PC-3 (cell line): ENCODE measurements at regions not wholly inside any gene's neighbourhood (a gene's known extent, or its start where the extent isn't known, plus 50 kb on each side); places are given as distances from the start of the nearest gene placed in this dataset.

Experiments
- ATAC-seq: fragments of 200-7000 bp; cut with Tn5 transposase; 2 replicates; pipeline ENCODE4 v1.9.1; 2020; ENCODE audit warnings: mild to moderate bottlenecking, moderate library complexity
- BruUV-seq: library from RNA; stranded (reverse); fragments of 400-500 nt; replicated peaks from 2 replicates; lab custom pipeline; 2021; lab: Mats Ljungman, UMichigan
- CTCF ChIA-PET: fragments of 300-600 bp; sonication (Branson Sonifier 250); formaldehyde crosslinking; loops from one replicate; lab custom pipeline; 2022; ENCODE audit warnings: antibody characterized with exemption; lab: Charles Lee
- POLR2A ChIA-PET: fragments of 300-600 bp; sonication (Branson Sonifier 250); formaldehyde crosslinking; loops from one replicate; lab custom pipeline; 2022; ENCODE audit warnings: antibody characterized with exemption; ENCODE audit not compliant: unreplicated experiment; lab: Charles Lee
- DNase-seq: peaks from one replicate; pipeline ENCODE4 v3.0.0-alpha.2; 2015
- H2AFZ ChIP-seq: fragments of 300-600 bp; sonication (generic); 2 replicates; pipeline ENCODE4 v1.6.0; 2016; ENCODE audit warnings: antibody characterized with exemption, low read length
- H3F3A ChIP-seq: fragments of 300-600 bp; sonication (generic); one replicate; pipeline ENCODE4 v1.6.0; 2017; ENCODE audit warnings: antibody characterized with exemption, low read length, control low read depth, mild to moderate bottlenecking; ENCODE audit not compliant: unreplicated experiment
- H3K27ac ChIP-seq: fragments of 300-600 bp; sonication (generic); 2 replicates; pipeline ENCODE4 v1.5.1; 2016; ENCODE audit warnings: mild to moderate bottlenecking, low read length
- H3K27me3 ChIP-seq: fragments of 300-600 bp; sonication (generic); 2 replicates; pipeline ENCODE4 v1.6.1; 2016; ENCODE audit warnings: low read length, mixed read lengths
- H3K36me3 ChIP-seq: fragments of 300-600 bp; sonication (generic); 2 replicates; pipeline ENCODE4 v1.6.1; 2016; ENCODE audit warnings: low read depth, mixed run types, low read length, mixed read lengths
- H3K4me1 ChIP-seq: fragments of 300-600 bp; sonication (generic); 2 replicates; pipeline ENCODE4 v1.5.1; 2016; ENCODE audit warnings: low read length; ENCODE audit not compliant: insufficient read depth
- H3K4me2 ChIP-seq: fragments of 300-600 bp; sonication (generic); 2 replicates; pipeline ENCODE4 v1.6.0; 2016; ENCODE audit warnings: low read length
- H3K4me3 ChIP-seq: fragments of 300-600 bp; sonication (generic); 2 replicates; pipeline ENCODE4 v1.5.1; 2016; ENCODE audit warnings: mild to moderate bottlenecking, low read length, mixed read lengths
- H3K79me2 ChIP-seq: fragments of 300-600 bp; sonication (generic); 2 replicates; pipeline ENCODE4 v1.6.1; 2017; ENCODE audit warnings: low read length, mixed read lengths
- H3K9ac ChIP-seq: fragments of 300-600 bp; sonication (generic); 2 replicates; pipeline ENCODE4 v1.6.0; 2016; ENCODE audit warnings: mild to moderate bottlenecking, low read length
- H3K9me2 ChIP-seq: fragments of 300-600 bp; sonication (generic); replicated peaks from 2 replicates; pipeline ENCODE4 v1.6.1; 2016; ENCODE audit warnings: mixed run types, low read length, mixed read lengths
- H3K9me3 ChIP-seq: fragments of 300-600 bp; sonication (generic); 2 replicates; pipeline ENCODE4 v1.6.1; 2016; ENCODE audit warnings: low read length, mixed read lengths
- H4K20me1 ChIP-seq: fragments of 300-600 bp; sonication (generic); 2 replicates; pipeline ENCODE4 v1.6.1; 2016; ENCODE audit warnings: low read length, mixed read lengths
- CTCF ChIP-seq: fragments of 300-600 bp; sonication (generic); conservative IDR thresholded peaks from 2 replicates; pipeline ENCODE4 v1.5.1; 2017; ENCODE audit warnings: antibody characterized with exemption, low read depth, mild to moderate bottlenecking, low read length
- EZH2 ChIP-seq: fragments of 300-600 bp; sonication (generic); IDR thresholded peaks from one replicate; pipeline ENCODE4 v1.6.1; 2017; ENCODE audit warnings: antibody characterized with exemption, mild to moderate bottlenecking, low read length; ENCODE audit not compliant: unreplicated experiment
- EZH2phosphoT487 ChIP-seq: fragments of 300-600 bp; sonication (generic); IDR thresholded peaks from 2 replicates; pipeline ENCODE4 v1.6.1; 2018; ENCODE audit warnings: mild to moderate bottlenecking, antibody characterized with exemption, low read length, borderline replicate concordance
- intact Hi-C: fragments of 100-400 bp; cut with micrococcal nuclease; formaldehyde crosslinking; loops from 2 replicates; pipeline ENCODE4 v1.9.0; 2023

DNA sequence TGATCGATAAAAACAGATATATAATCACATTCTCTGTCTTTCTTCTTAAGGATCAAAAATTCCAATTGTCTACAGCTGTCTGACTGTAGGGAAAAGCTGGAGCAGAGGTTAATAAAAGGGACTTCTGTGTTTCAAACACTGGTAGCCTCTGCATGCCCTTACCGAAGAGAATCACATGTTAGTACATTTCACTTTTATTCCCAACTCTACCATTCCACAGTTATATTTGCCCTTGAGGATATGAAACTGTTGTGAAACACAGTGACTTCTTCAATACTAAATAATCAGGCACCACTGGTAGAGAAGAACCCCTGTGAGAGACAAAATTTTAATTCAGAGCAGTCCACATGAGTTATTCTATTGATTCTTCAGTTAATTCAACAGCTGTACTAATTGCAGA is 1187.3 kb upstream of the CITED2 start:
- no peaks in the 10 kb centered on the region for H3K27me3 ChIP-seq
- H3K9me3 ChIP-seq: no peaks in the 10 kb centered on the region
- no peak overlapping the region for H2AFZ ChIP-seq
- DNase-seq: no peak
- H3K36me3 ChIP-seq: no peaks in the 10 kb centered on the region
- H3K4me2 ChIP-seq: no peak overlapping the region
- CTCF ChIA-PET: no interaction called here
- H3F3A ChIP-seq: no peaks in the 10 kb centered on the region
- intact Hi-C loops: no loop called here
- no peak overlapping the region for H3K4me3 ChIP-seq
- H4K20me1 ChIP-seq: no peaks in the 10 kb centered on the region
- H3K9me2 ChIP-seq: no peaks in the 10 kb centered on the region
- POLR2A ChIA-PET: no interaction called here
- no peak overlapping the region for H3K9ac ChIP-seq
- H3K27ac ChIP-seq: no peak overlapping the region
- BruUV-seq: no TSS peak
- no peak for ATAC-seq
- peaks cover under 1% of the 10 kb centered on the region; the same call in 1 of the 2 replicates for H3K4me1 ChIP-seq
- no peaks in the 10 kb centered on the region for H3K79me2 ChIP-seq
- TF ChIP-seq CTCF (no peak), EZH2 (no peak), EZH2phosphoT487 (no peak)

DNA sequence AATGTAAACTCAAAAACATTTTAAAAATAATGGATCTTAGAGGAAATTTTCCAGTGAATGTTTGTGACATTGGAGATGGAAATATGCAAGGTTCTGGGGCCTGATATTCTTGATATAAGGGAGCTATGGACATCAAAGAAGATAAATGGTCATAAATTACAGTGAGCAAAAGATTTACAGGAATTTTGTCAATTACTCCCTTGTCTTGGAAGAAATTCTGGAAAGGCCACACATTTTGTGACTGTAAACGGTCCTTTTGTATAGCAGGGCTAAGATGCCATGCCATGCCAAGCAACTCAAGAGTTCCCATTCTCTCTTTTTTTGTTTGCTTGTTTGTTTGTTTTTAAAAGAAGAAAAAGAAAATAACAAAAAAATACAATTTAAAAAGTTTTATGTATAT is 1186.2 kb upstream of the CITED2 start:
- Histone ChIP-seq H3K4me3 (no peak overlapping the region), H3K4me1 (no peaks in the 10 kb centered on the region), H3K27ac (no peak overlapping the region), H3K9me3 (no peaks in the 10 kb centered on the region), H3K4me2 (no peak overlapping the region), H3K36me3 (no peaks in the 10 kb centered on the region), H3K9me2 (no peaks in the 10 kb centered on the region), H3K79me2 (no peaks in the 10 kb centered on the region), H3F3A (no peaks in the 10 kb centered on the region), H3K9ac (no peak overlapping the region), H4K20me1 (no peaks in the 10 kb centered on the region), H2AFZ (no peak overlapping the region), H3K27me3 (no peaks in the 10 kb centered on the region)
- no peak for ATAC-seq
- CTCF ChIA-PET: no interaction called here
- intact Hi-C loops: no loop called here
- POLR2A ChIA-PET: no interaction called here
- BruUV-seq: no TSS peak
- DNase-seq: no peak
- TF ChIP-seq EZH2phosphoT487 (no peak), CTCF (no peak), EZH2 (no peak)

DNA sequence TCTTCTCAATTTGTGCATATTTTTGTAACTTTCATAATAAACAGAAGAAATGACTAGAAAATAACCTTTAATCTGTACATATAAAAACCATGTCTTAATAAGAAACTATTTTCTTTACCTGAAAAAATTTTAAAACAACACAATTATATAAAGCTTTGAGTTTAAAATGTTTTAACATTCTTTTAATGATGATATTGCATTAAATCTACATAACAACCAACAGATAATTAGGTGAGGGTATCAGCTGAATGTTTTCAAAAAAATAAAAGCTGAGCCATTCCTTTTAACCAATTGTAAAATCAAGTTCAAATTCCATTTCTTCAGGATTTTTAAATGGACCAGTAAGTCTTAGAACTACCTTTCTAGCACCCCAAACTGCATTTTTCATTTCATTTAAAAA is 1185.0 kb upstream of the CITED2 start:
- BruUV-seq: no TSS peak
- CTCF ChIA-PET: interaction anchor here (0.6 kb wide), 1 partner anchor 12 kb away, joined by 3 read pairs; no protein-coding TSS in a partner anchor
- POLR2A ChIA-PET: no interaction called here

More for the DNA sequence above, 1185.0 kb upstream of the CITED2 start:
- Histone ChIP-seq H3K4me2 (no peak overlapping the region), H4K20me1 (no peaks in the 10 kb centered on the region), H3K9me3 (no peaks in the 10 kb centered on the region), H3K27ac (no peak overlapping the region), H3F3A (no peaks in the 10 kb centered on the region), H2AFZ (no peak overlapping the region), H3K9me2 (no peaks in the 10 kb centered on the region), H3K9ac (no peak overlapping the region), H3K4me1 (no peaks in the 10 kb centered on the region), H3K27me3 (no peaks in the 10 kb centered on the region), H3K79me2 (no peaks in the 10 kb centered on the region), H3K4me3 (no peak overlapping the region), H3K36me3 (no peaks in the 10 kb centered on the region)
- ATAC-seq: no peak
- TF ChIP-seq CTCF: no peak
- intact Hi-C loops: no loop called here
- DNase-seq: no peak
